DOHH2 (cell line): ENCODE measurements at regions not wholly inside any gene's neighbourhood (a gene's known extent, or its start where the extent isn't known, plus 50 kb on each side); places are given as distances from the start of the nearest gene placed in this dataset.

Experiments
- CTCF ChIP-seq: fragments of 200-600 bp; sonication (generic); IDR thresholded peaks from one replicate; pipeline ENCODE4 v1.5.1; 2014; ENCODE audit warnings: antibody characterized with exemption, mild to moderate bottlenecking, low read depth, low read length; ENCODE audit not compliant: poor library complexity, severe bottlenecking
- EZH2phosphoT487 ChIP-seq: fragments of 200-600 bp; sonication (generic); IDR thresholded peaks from 2 replicates; pipeline ENCODE4 v1.6.1; 2017; ENCODE audit warnings: borderline replicate concordance, mild to moderate bottlenecking, antibody characterized with exemption, low read length, moderate library complexity, mixed read lengths

- no peak for TF ChIP-seq CTCF
- no peak for TF ChIP-seq EZH2phosphoT487
Observed at GRCh38 chr5:34476941-34477565, 179.1 kb upstream of the RAI14 start.
